HG03342 (cell line): ENCODE measurements at regions not wholly inside any gene's neighbourhood (a gene's known extent, or its start where the extent isn't known, plus 50 kb on each side); places are given as distances from the start of the nearest gene placed in this dataset.

Source experiments
- ATAC-seq: cut with Tn5 transposase; IDR thresholded peaks from one replicate; pipeline ENCODE4 v1.9.1; 2021; ENCODE audit warnings: mild to moderate bottlenecking, moderate library complexity; ENCODE audit not compliant: unreplicated experiment

DNA sequence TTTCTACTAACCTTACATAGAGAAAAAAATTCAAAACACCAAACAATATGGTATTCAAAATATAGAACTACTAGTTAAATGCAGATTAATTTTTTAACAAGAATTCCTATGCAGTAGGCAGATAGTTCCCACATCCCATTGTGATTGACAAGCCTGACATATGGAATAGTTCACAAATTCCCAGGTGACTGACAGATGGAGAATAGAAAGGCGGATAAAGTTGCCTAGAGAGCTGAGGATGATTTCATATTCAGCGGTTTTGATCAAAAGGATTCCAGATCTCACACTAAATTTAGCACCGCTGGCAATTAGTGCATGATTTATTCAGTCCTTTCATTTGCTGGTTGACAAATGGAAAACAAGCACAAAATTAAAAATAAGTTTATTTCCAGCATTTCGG, 733.7 kb upstream of the POU3F3 start:
- no peak for ATAC-seq

DNA sequence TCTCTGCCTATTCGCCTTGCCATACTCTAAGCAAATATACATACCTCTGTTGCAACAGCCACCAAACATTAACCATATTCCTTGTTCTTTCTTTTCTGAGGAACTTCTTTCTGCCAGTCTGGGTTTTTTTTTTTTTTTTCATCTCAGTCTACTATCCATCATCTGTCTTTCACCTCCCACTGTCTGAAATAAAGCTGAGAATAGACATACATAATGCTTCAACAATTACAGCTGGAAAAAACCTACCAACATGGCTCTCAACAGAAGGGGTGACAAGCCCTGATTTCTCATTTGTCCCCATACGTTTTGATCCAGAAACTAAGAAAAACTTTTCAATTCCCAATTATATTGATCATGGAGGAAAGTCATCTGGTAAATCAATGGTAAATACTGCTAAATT, 728.8 kb upstream of the POU3F3 start:
- ATAC-seq: no peak

GRCh38 chr2:104127049-104127770, 726.7 kb upstream of the POU3F3 start:
- ATAC-seq: no peak

GRCh38 chr2:104140361-104140760, 713.6 kb upstream of the POU3F3 start:
- ATAC-seq: no peak

GRCh38 chr2:104158191-104158590, 695.7 kb upstream of the POU3F3 start:
- no peak for ATAC-seq

DNA sequence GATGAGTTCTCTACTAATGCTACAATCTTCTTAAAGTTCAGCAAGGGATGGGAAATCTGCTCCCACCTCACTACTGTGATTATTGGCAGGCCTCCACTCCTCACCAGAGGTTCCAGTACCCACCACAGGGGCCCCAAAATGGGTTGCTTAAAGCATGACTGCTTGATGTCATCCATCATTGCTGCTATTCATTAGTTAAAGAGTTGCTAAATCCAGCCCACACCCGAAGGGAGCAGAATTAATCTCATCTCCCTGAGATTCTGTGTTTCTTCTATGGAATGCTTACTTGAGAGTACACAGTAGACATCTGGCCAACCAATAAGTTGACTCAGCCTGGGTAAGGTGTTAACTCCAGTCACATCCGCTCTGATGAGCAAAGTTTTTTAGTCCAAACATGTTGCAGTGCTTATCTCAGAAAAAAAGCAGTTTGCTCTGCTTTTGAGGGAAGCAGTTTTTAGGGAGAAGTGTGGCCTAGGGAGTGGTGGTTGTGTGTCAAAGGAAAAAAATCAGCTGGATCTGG, 690.2 kb upstream of the POU3F3 start:
- no peak for ATAC-seq

GRCh38 chr2:104164721-104165252, 689.1 kb upstream of the POU3F3 start:
- ATAC-seq: no peak

DNA sequence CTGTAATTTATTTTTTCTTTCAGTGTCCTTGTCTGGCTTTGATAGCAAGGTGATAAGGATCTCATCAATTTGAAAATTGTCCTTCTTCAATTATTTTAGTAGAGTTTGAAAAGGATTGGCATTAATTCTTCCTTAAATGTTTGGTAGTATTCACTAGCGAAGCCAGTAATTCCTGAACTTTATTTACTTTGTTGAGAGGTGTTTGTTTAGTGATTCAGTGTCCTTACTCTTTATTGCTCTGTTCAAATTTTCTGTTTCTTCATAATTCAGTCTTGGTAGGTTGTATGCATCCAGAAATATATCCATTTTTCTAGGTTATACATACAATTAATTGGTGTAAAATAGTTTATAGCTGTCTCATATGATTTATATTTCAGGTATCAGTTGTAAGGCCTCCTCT, 676.7 kb upstream of the POU3F3 start:
- ATAC-seq: no peak

- no peak for ATAC-seq
Measured at GRCh38 chr2:104179644-104180043, 674.3 kb upstream of the POU3F3 start.

DNA sequence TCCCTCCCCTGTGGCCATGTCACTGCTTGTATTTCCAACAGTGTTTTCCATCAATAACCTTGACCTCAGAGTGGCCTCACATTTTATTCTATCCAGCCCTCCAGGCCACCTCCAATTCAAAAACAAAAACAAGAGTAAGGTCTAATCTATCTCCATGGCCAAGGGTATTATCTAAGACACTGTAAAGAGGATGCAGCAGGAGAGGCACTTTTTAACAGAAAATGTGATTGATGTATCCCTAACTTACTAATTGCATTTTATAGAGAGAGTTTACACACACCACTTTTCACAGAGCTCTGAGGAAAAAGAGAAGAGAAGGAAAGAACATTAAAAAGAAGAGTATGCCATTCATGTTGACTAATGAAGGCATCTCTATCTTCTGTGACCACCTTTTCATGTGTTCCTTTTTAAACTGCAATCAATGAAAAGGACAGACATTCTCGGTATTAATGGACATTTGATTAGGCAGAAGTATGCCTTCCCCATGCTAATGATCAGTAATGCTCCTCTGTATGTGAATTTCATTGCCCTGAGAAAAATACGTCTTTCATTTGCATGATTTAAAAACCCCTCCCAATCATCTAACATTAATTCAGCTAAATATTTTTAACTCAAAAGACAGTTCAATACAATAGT, 653.3 kb upstream of the POU3F3 start:
- no peak for ATAC-seq

- no peak for ATAC-seq
Measured at GRCh38 chr2:104213758-104214157, 640.2 kb upstream of the POU3F3 start.

DNA sequence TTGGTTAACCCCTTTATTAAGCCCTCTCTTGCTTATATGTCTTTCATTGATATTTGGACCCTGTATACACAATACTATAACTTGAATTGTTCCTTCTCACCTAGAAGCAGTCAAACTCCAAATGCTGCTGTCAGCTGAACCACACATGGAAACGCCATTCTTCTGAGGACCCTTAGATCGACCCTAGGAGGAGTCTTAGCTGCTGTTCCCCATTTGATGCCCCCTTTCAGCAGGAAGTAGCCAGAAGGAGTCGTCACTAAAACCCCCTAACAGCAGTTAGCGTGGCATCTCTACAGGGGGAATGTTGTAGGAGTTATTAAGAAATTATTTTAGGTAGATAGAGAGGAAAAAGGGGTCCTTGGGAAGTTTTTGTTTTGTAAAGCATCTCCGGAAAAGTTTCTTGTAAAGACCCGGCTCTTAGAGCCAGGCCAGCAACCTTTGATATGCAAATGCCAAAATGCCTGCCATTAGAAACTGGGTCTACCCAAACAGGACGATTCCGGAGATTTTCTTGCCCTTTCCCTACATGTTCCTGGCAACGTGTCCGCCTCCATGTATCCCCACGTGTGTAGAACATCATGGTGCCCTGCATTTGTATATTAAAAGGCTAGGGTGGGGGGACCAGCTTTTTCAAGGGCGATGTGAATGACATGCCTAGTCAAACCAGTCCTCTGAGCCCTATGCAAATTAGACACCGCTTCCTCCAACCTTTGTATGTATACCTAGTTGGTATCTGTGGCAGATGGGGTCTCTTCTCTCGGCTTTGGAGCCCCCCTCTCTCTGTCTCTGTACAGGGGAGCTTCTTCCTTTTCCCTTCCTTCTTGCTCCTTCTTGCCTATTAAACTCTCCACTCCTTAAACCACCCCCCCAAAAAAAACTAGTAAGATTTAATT, 638.4 kb upstream of the POU3F3 start:
- no peak for ATAC-seq

DNA sequence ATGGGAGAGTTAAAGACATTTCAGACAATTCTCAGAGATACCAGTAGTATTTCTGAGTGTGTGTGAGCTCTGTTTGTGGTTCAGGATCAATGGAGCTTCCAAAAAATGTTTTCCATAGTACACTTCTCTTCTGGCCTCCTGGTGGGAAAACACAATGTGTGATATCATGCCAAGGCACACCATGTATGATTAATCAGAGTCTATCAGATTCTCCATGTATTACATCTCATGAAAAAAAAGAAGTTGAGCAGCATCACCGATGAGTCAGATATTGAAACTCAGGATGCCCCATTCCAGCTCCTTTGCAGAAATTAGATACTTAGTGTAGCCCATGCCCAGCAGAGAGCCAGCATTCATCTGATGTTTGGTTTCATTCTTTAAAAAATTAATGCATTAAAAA, 620.3 kb upstream of the POU3F3 start:
- ATAC-seq: no peak

GRCh38 chr2:104236491-104236890, 617.4 kb upstream of the POU3F3 start:
- ATAC-seq: no peak

DNA sequence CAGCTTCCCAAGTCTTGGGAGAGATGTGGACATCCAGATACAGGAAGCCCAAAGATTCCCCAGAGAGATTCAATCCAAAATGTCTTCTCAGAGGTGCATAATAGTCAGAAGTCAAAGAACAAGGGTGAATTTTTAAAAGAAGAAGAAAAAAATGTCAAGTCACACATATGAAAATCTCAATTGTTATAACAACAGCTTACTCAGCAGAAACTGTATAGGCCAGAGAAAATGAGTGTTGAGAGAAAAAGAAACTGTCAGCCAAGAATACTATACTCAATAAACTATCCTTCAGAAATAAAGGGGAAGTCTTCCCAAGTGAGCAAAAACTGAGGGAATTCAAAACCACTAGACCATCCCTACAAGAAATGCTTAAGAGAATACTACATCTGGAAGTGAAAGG, 612.9 kb upstream of the POU3F3 start:
- no peak for ATAC-seq

DNA sequence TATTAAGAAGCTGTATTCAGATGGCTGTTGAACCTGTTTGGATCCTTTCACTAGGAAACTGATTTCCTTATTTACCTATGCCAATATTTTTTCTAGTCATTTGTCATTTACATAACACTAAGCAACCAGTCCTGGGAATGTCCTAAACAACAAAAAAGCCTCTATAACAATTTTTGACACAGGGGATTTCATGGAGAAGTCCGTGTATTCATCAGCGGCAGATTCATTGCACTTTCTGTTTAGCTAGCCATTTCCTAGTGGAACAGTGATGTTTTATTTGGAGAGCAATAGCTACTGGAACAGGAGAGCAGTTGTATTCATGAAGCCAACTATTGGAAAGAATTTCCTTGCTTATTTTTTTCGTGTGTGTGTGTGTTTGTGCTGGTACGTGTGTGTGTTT, 604.3 kb upstream of the POU3F3 start:
- ATAC-seq: no peak

DNA sequence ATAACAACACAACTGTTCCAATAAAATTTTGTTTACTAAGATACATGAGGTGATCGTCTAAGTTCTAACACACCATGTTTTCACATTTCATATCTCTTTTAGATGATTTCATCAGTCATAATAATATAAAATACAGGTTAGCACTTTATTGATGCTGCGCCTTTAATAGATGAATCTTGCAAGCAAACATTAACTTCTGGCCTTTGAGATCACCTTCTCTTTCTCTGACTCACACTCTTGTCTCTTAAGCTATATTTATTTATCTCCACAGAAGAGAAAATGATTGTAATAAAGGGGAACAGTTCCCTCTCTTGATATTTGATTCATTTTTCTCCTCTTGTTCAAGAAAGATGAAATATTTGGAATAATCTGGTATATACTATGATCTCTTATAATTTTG, 603.3 kb upstream of the POU3F3 start:
- ATAC-seq: no peak

DNA sequence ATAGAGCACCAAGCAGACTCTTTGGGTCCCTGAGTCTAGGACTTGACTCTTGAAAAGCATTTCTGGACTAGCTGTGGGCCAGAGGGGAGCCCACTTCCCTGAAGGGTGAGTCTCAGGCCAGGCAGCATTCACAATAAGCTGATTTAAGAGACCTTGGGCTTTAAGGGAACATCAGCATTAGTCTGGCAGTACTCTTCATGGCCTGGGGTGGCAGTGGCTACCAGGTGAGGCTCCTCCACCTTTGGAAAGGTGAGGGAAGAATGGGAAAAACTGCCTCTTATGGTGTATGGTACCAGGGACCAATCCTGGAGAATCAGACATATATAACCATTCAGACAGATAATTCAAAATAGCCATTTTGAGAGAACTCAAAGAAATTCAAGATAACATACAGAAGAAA, 599.9 kb upstream of the POU3F3 start:
- ATAC-seq: no peak

- ATAC-seq: no peak
Measured at GRCh38 chr2:104262714-104263113, 591.2 kb upstream of the POU3F3 start.

DNA sequence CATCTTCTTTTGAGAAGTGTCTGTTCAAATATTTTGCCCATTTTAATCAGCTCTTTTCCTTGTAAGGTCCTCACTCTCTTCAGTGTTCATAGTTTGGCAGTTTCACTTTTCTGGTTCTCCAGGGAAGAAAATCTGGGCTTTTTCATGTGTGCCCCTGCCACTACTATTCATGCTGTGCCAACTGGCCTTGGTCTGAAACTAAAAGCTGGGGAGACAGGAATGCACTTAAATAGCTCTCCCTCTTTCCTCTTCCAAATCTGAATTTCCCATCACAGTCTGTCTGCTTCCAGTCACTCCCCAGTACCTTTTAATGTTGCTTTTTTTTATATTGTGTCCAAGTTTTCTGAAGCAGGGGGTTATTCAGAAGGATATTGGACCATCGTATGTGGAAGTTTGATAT, 574.3 kb upstream of the POU3F3 start:
- ATAC-seq: no peak

GRCh38 chr2:104280216-104280615, 573.7 kb upstream of the POU3F3 start:
- no peak for ATAC-seq
